GM12875 (cell line): ENCODE measurements at regions not wholly inside any gene's neighbourhood (a gene's known extent, or its start where the extent isn't known, plus 50 kb on each side); places are given as distances from the start of the nearest gene placed in this dataset.

ENCODE experiments used
- H3K4me3 ChIP-seq: one replicate; pipeline ENCODE4 v1.5.1; 2011; ENCODE audit warnings: low read depth, low read length, control low read depth
- TF ChIP-seq, protein P1 (sequence below): IDR thresholded peaks from 2 replicates; pipeline ENCODE4 v1.5.1; 2011; ENCODE audit warnings: low read depth, mild to moderate bottlenecking, control low read depth, inconsistent platforms, low read length, moderate library complexity, borderline replicate concordance; ENCODE audit not compliant: insufficient read depth

DNA sequence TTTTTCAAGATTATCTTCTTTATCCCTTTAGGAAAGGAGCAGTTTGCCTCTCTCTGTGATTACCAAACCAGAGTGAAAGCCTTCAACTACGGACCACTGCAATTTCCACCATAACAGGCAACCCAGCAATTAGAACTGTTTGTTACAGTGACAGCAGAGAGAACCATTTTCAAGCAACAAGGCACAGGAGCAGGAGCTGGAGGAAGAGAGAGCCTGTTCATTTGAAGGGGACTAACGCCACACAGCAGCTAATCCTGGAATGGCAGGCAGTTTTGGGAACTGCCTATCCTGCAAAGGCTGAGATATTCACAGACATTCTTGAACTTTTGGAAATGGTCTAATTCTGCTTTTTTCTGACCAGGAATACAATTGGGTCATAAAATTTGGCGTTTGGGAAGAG lies 1541.9 kb upstream of the PIK3C3 start:
- TF ChIP-seq, protein P1, sequence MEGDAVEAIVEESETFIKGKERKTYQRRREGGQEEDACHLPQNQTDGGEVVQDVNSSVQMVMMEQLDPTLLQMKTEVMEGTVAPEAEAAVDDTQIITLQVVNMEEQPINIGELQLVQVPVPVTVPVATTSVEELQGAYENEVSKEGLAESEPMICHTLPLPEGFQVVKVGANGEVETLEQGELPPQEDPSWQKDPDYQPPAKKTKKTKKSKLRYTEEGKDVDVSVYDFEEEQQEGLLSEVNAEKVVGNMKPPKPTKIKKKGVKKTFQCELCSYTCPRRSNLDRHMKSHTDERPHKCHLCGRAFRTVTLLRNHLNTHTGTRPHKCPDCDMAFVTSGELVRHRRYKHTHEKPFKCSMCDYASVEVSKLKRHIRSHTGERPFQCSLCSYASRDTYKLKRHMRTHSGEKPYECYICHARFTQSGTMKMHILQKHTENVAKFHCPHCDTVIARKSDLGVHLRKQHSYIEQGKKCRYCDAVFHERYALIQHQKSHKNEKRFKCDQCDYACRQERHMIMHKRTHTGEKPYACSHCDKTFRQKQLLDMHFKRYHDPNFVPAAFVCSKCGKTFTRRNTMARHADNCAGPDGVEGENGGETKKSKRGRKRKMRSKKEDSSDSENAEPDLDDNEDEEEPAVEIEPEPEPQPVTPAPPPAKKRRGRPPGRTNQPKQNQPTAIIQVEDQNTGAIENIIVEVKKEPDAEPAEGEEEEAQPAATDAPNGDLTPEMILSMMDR = no peak
- H3K4me3 ChIP-seq = no peak overlapping the region

DNA sequence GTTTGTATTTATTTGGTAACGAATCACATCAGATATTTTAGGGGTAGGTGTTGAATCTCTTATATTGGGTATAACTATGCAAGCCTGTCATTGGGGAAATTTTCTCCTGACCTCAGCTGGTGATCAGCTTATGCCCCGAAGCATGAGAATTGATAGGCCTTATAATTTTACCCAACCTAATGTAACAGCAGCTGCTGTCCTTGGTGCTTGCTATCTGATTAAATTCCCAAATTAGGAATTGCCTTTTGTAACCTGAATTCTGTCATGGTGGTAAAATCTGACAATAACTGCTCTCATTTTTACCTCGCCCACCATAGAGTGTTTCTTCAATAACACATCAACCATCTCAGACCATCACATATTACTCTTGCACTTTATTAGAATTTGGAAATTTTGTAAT lies 1542.6 kb upstream of the PIK3C3 start:
- TF ChIP-seq, protein P1 = no peak

DNA sequence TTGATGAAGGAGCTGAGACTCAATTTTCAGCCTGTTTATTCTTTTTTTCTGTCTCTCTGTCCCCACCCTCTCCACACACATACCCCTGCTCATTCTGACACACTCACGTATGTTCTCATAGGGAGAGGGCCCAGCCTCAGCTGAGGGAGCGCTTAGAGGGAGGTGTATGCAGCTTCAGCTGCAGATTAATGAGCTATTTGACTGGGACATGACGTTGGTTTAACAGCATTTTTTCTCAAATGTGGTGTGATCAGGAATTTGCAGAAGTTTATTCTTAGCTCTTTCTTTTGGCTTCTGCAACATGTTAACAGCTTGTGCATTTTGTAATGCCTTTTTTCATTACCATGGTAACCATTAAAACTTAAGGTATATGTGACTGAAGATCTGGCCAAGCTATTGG lies 1547.1 kb upstream of the PIK3C3 start:
- TF ChIP-seq, protein P1 = no peak

More for the DNA sequence above, 1542.6 kb upstream of the PIK3C3 start:
- no peak overlapping the region for H3K4me3 ChIP-seq

DNA sequence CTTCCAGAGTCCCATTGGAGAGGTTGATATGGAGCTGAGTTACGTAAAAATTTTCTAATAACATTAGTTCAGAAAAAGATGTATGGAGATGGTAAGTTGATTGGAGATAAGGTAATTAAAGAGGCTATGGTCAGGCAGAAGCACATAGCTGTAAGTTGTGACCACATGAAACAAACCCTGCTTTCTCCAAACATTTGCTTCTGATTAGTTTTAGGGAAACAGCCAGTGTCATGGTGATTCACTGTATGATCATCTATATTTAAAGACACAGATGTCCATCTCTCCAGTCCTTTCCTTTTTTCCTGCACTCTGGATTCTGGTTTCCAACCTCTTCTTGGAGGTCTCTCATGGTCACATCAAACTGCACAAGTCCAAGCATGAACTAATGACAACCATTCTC lies 1550.8 kb upstream of the PIK3C3 start:
- TF ChIP-seq, protein P1 = no peak

More for the DNA sequence above, 1547.1 kb upstream of the PIK3C3 start:
- no peak overlapping the region for H3K4me3 ChIP-seq

DNA sequence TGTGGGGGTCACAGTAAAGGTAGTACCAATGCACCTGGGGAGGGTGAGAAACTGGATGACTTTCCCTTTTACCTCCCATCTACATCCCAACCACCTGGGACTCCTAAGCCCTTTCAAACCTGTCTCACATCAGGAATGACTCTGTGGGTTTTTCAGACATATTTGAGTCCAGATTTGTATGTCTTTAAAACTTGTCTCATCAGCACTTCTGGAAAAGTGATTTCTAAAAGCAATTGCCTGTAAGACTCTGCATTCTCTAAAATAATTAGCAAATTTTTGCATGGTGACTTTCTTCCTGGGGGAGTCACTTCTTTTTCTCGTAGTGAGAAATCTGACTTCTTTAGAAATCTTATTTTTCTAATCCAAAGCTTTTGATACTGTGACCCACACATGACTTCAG lies 1553.0 kb upstream of the PIK3C3 start:
- no peak overlapping the region for H3K4me3 ChIP-seq
- TF ChIP-seq, protein P1 = no peak

More for the DNA sequence above, 1550.8 kb upstream of the PIK3C3 start:
- H3K4me3 ChIP-seq = no peak overlapping the region

DNA sequence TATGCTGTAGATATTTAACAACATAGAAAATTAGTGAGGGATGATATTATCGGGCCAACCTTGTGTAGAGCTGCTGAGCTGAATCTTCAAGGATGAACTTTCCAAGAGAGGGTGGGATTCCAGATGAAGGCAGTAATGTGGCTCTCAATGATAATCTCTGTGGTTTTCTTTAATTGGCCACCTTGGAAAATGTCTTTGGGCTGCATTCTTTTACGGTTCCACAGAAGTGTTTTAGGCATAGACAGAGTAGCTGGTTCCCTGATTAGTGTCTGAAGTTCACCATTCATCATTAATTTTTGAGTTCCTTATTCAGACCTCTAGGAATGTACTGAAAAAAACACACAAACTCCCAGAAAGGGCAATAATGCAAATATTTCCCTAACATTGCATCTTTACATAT lies 1566.9 kb upstream of the PIK3C3 start:
- no peak overlapping the region for H3K4me3 ChIP-seq
- TF ChIP-seq, protein P1 = no peak

DNA sequence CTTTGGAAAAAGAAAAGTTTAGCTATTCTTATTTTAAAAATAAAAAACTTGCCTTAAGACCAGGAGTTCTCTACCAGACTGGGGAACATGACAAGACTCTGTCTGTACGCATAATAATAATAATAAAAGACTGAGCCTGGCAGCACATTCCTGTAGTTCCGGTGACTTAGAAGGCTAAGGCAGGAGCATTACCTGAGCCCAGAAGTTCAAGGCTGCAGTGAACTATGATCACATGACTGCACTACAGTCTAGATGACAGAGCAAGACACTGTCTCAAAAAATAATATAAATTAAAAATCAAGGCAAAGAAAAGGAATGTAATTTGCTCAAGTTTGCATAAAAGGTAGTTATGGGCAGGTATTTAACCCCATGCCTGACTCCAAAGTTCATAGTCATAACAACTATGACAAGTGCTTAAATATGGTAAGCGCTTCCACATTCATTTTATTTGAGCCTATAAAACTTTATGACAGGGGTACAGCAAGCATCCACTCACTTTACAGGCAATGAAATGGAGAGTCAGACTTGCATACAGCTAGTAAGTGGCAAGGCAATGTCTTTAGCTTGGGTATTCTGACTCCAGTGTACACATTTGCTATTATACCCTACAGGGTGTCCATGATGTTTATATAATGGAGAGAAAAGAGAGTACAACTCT lies 1567.8 kb upstream of the PIK3C3 start:
- TF ChIP-seq, protein P1 = no peak
- no peak overlapping the region for H3K4me3 ChIP-seq
